GM21447 (cell line): ENCODE measurements at regions not wholly inside any gene's neighbourhood (a gene's known extent, or its start where the extent isn't known, plus 50 kb on each side); places are given as distances from the start of the nearest gene placed in this dataset.

Experiments used
- ATAC-seq: cut with Tn5 transposase; IDR thresholded peaks from one replicate; pipeline ENCODE4 v1.9.1; 2021; ENCODE audit not compliant: unreplicated experiment

GRCh38 chr15:75131269-75131643 is 70.4 kb upstream of the C15orf39 start:
- no peak for ATAC-seq

- no peak for ATAC-seq
Measured at GRCh38 chr15:75134748-75135147, 66.9 kb upstream of the C15orf39 start.

- no peak for ATAC-seq
Measured at GRCh38 chr15:75136118-75136517, 65.6 kb upstream of the C15orf39 start.

- no peak for ATAC-seq
Measured at GRCh38 chr15:75136758-75137157, 64.9 kb upstream of the C15orf39 start.

GRCh38 chr15:75138016-75138999 is 63.4 kb upstream of the C15orf39 start:
- ATAC-seq: no peak

- ATAC-seq: no peak
Measured at GRCh38 chr15:75140080-75140879, 61.4 kb upstream of the C15orf39 start.

GRCh38 chr15:75142499-75142898 is 59.2 kb upstream of the C15orf39 start:
- no peak for ATAC-seq

- no peak for ATAC-seq
Measured at GRCh38 chr15:75143738-75144334, 57.8 kb upstream of the C15orf39 start.

- no peak for ATAC-seq
Measured at GRCh38 chr15:75145027-75145841, 56.4 kb upstream of the C15orf39 start.

GRCh38 chr15:75148280-75148679 is 53.4 kb upstream of the C15orf39 start:
- ATAC-seq: no peak

GRCh38 chr15:75149867-75150709 is 51.6 kb upstream of the C15orf39 start:
- no peak for ATAC-seq

- ATAC-seq: no peak
Measured at GRCh38 chr15:75151214-75152128, 50.2 kb upstream of the C15orf39 start.
